ENCODE measurements at regions not wholly inside any gene's neighbourhood (a gene's known extent, or its start where the extent isn't known, plus 50 kb on each side); places are given as distances from the start of the nearest gene placed in this dataset.
"Not testable (repeated sequence)": the region's sequence is repeated elsewhere in the genome, so short reads cannot be mapped to it uniquely, and the experiment has no call there.

DNA sequence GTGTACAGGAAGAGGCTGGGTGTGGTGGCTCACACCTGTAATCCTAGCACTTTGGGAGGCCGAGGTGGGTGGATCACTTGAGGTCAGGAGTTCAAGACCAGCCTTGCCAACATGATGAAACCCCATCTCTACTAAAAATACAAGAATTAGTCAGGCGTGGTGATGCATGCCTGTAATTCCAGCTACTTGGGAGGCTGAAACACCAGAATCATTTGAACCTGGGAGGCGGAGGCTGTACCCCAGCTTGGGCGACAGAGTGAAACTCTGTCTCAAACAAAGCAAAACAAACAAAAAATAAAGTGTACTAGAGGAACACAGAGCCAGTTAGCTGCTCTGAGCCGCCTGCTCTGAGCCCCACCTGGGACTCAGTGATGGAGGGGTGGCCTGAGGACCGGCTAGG is 61.5 kb upstream of the EMX2 start:
- TF ChIP-seq, protein P1, sequence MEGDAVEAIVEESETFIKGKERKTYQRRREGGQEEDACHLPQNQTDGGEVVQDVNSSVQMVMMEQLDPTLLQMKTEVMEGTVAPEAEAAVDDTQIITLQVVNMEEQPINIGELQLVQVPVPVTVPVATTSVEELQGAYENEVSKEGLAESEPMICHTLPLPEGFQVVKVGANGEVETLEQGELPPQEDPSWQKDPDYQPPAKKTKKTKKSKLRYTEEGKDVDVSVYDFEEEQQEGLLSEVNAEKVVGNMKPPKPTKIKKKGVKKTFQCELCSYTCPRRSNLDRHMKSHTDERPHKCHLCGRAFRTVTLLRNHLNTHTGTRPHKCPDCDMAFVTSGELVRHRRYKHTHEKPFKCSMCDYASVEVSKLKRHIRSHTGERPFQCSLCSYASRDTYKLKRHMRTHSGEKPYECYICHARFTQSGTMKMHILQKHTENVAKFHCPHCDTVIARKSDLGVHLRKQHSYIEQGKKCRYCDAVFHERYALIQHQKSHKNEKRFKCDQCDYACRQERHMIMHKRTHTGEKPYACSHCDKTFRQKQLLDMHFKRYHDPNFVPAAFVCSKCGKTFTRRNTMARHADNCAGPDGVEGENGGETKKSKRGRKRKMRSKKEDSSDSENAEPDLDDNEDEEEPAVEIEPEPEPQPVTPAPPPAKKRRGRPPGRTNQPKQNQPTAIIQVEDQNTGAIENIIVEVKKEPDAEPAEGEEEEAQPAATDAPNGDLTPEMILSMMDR (IDR thresholded peaks at IDR 0.05), result not testable (repeated sequence)
- not testable (repeated sequence) for TF ChIP-seq JUN (IDR thresholded peaks at IDR 0.05); ZSCAN20 (CRISPR knock-in tag; IDR thresholded peaks at IDR 0.05)

Measured in A549 (cell line).